ENCODE measurements at regions not wholly inside any gene's neighbourhood (a gene's known extent, or its start where the extent isn't known, plus 50 kb on each side); places are given as distances from the start of the nearest gene placed in this dataset.

- no peaks in the 10 kb centered on the region for H3K36me3 ChIP-seq (ENCODE audit: insufficient read depth, low read length)
- no peak overlapping the region for H3K9ac ChIP-seq (ENCODE audit: low read depth, low read length)
- H3K4me3 ChIP-seq (ENCODE audit: low read length), result no peak overlapping the region
- H3K9me3 ChIP-seq (replicated peaks; ENCODE audit: low read length), result no peaks in the 10 kb centered on the region
- no peak overlapping the region for H3K4me2 ChIP-seq (ENCODE audit: low read length)
- H3K4me1 ChIP-seq (ENCODE audit: control insufficient read depth, insufficient read depth, low read length), result no peaks in the 10 kb centered on the region
- no peaks in the 10 kb centered on the region for H3K27me3 ChIP-seq (ENCODE audit: control insufficient read depth, insufficient read depth, low read length)
Measured at GRCh38 chr9:18422296-18423036, 51.5 kb upstream of the ADAMTSL1 start.

- no peaks in the 10 kb centered on the region for H3K27me3 ChIP-seq (ENCODE audit: control insufficient read depth, insufficient read depth, low read length)
Measured at GRCh38 chr9:18423791-18424531, 50.0 kb upstream of the ADAMTSL1 start.

More at GRCh38 chr9:18423791-18424531, 50.0 kb upstream of the ADAMTSL1 start:
- Histone ChIP-seq H3K4me2 (ENCODE audit: low read length) (no peak overlapping the region), H3K9ac (ENCODE audit: low read depth, low read length) (no peak overlapping the region), H3K9me3 (replicated peaks; ENCODE audit: low read length) (no peaks in the 10 kb centered on the region), H3K4me3 (ENCODE audit: low read length) (no peak overlapping the region), H3K4me1 (ENCODE audit: control insufficient read depth, insufficient read depth, low read length) (peaks cover 7% of the 10 kb centered on the region), H3K36me3 (ENCODE audit: insufficient read depth, low read length) (no peaks in the 10 kb centered on the region)

Data from skeletal muscle satellite cell (primary cell).